ENCODE measurements at regions not wholly inside any gene's neighbourhood (a gene's known extent, or its start where the extent isn't known, plus 50 kb on each side); places are given as distances from the start of the nearest gene placed in this dataset.

- Histone ChIP-seq H3K36me3 (no peaks in the 10 kb centered on the region), H3K4me3 (no peak overlapping the region), H3K9me3 (no peaks in the 10 kb centered on the region), H3K27me3 (no peaks in the 10 kb centered on the region)
- DNase-seq: no peak
Measured at GRCh38 chr3:163159306-163159705, 1662.7 kb downstream of the OTOL1 start.

GRCh38 chr3:163139600-163139999 is 1643.0 kb downstream of the OTOL1 start:
- H3K4me3 ChIP-seq: no peak overlapping the region
- no peak for DNase-seq
- H3K9me3 ChIP-seq: no peaks in the 10 kb centered on the region
- H3K27me3 ChIP-seq: no peaks in the 10 kb centered on the region; the same call in 1 of the 2 replicates
- H3K36me3 ChIP-seq: no peaks in the 10 kb centered on the region

- H3K9me3 ChIP-seq: no peaks in the 10 kb centered on the region
- no peak overlapping the region for H3K4me3 ChIP-seq
- no peaks in the 10 kb centered on the region for H3K36me3 ChIP-seq
- no peaks in the 10 kb centered on the region; the same call in 1 of the 2 replicates for H3K27me3 ChIP-seq
- no peak for DNase-seq
Measured at GRCh38 chr3:163138258-163138657, 1641.7 kb downstream of the OTOL1 start.

- Histone ChIP-seq H3K4me3 (no peak overlapping the region), H3K27me3 (no peaks in the 10 kb centered on the region; the same call in 1 of the 2 replicates), H3K36me3 (no peaks in the 10 kb centered on the region), H3K9me3 (0 out of 2 replicates have a peak, but pooled peaks cover 2% of the 10 kb centered on the region)
- no peak for DNase-seq
Measured at GRCh38 chr3:163132111-163132510, 1635.5 kb downstream of the OTOL1 start.

GRCh38 chr3:163129287-163129686 is 1632.7 kb downstream of the OTOL1 start:
- Histone ChIP-seq H3K36me3 (no peaks in the 10 kb centered on the region), H3K9me3 (0 out of 2 replicates have a peak, but pooled peaks cover 2% of the 10 kb centered on the region), H3K4me3 (no peak overlapping the region), H3K27me3 (no peaks in the 10 kb centered on the region)
- no peak for DNase-seq

- H3K27me3 ChIP-seq: no peaks in the 10 kb centered on the region
- H3K9me3 ChIP-seq: 0 out of 2 replicates have a peak, but pooled peaks cover 2% of the 10 kb centered on the region
- H3K36me3 ChIP-seq: no peaks in the 10 kb centered on the region
- DNase-seq: no peak
- no peak overlapping the region for H3K4me3 ChIP-seq
Measured at GRCh38 chr3:163126115-163126514, 1629.5 kb downstream of the OTOL1 start.

All from MG63 (cell line).